ENCODE measurements at regions not wholly inside any gene's neighbourhood (a gene's known extent, or its start where the extent isn't known, plus 50 kb on each side); places are given as distances from the start of the nearest gene placed in this dataset.

DNA sequence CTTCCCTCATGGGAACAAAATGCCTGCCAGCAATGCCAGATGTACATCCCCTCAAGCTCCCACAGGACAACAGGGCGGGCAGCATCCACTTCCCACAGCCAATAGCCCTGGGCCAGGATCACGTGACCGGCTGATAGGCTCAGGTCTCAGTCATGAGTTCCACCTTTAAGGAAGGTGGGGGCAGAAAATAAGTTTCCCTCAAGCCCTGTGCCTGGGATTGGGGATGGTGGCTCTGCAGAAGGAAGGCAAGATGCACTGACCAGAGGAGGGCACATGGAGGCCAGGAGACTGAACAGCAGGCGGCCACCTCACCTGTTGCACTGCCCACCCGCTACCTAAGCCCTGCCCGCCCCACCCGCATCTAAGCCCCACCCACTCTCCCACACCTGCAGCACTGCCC, 149.1 kb downstream of the BMP7 start:
- DNase-seq: no peak

- no peak for DNase-seq
Measured at GRCh38 chr20:57118107-57118769, 148.2 kb downstream of the BMP7 start.

Data from CD4-positive, alpha-beta T cell treated with Interleukin-10 for 1 hour (primary cell).